Nephron (organoid): ENCODE measurements at regions not wholly inside any gene's neighbourhood (a gene's known extent, or its start where the extent isn't known, plus 50 kb on each side); places are given as distances from the start of the nearest gene placed in this dataset.

Experiments used
- H3K27ac Mint-ChIP-seq, 3 experiments: 2 replicates each; pipeline ENCODE4 v1.8.0; 2020; ENCODE audit warnings: mixed read lengths in 3 of 3, mild to moderate bottlenecking in 2 of 3, moderate library complexity in 1 of 3
- H3K27me3 Mint-ChIP-seq: 2 replicates; pipeline ENCODE4 v1.8.0; 2021; ENCODE audit warnings: low read depth, mild to moderate bottlenecking, moderate library complexity, mixed read lengths
- H3K36me3 Mint-ChIP-seq: 2 replicates; pipeline ENCODE4 v1.8.0; 2020; ENCODE audit warnings: low read depth, mixed read lengths
- H3K4me1 Mint-ChIP-seq: 2 replicates; pipeline ENCODE4 v1.8.0; 2020; ENCODE audit warnings: mixed read lengths
- H3K4me3 Mint-ChIP-seq, 3 experiments: 2 replicates each; pipeline ENCODE4 v1.8.0; 2020; ENCODE audit warnings: mild to moderate bottlenecking in 3 of 3, mixed read lengths in 3 of 3, moderate library complexity in 2 of 3
- H3K9me3 Mint-ChIP-seq: 2 replicates; pipeline ENCODE4 v1.8.0; 2020; ENCODE audit warnings: mixed read lengths
- TF ChIP-seq, protein P1 (sequence below), 3 experiments: fragments of 200-600 bp; sonication (generic); IDR thresholded peaks; one replicate each; pipeline ENCODE4 v1.5.0; 2021; ENCODE audit warnings: antibody characterized with exemption in 3 of 3; ENCODE audit not compliant: unreplicated experiment in 3 of 3

DNA sequence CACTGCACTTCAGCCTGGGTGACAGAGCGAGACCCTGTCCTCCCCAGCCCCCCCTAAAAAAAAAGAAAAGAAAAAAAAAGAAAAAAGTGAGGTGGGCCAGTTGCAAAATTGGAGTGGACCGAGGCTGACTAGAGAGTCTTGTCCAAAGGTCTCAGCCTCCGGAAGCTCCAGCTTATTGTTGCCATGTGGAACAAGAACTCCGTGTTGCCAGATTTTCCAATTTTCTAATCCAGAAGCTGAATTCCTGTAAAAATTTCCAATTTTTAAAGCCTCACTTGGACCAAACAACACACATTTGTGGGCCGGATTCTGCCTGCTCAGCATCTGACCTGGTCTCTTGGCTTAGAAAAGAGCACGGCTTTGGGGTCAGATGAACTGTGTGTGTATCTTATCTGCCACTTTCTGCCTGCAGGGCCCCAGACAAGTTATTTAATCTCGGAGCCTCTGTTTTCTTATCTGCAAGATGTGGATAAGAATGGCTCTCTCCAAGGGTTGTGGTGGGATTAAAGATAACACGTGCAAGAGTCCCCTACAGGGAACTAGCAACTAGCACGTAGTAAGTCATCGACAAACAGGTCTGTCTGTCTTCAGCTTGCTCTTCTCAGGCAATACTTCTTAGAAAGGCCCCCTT lies 73.7 kb upstream of the TLE3 start:
- Mint-ChIP-seq H3K27me3 (peaks cover 54% of the 10 kb centered on the region), H3K4me1 (peaks cover 18% of the 10 kb centered on the region), H3K36me3 (no peaks in the 10 kb centered on the region), H3K4me3 (no peak overlapping the region), H3K27ac (peak overlapping the region in 1 of 3 experiments; percentile 32), H3K9me3 (no peaks in the 10 kb centered on the region)
- TF ChIP-seq, protein P1, sequence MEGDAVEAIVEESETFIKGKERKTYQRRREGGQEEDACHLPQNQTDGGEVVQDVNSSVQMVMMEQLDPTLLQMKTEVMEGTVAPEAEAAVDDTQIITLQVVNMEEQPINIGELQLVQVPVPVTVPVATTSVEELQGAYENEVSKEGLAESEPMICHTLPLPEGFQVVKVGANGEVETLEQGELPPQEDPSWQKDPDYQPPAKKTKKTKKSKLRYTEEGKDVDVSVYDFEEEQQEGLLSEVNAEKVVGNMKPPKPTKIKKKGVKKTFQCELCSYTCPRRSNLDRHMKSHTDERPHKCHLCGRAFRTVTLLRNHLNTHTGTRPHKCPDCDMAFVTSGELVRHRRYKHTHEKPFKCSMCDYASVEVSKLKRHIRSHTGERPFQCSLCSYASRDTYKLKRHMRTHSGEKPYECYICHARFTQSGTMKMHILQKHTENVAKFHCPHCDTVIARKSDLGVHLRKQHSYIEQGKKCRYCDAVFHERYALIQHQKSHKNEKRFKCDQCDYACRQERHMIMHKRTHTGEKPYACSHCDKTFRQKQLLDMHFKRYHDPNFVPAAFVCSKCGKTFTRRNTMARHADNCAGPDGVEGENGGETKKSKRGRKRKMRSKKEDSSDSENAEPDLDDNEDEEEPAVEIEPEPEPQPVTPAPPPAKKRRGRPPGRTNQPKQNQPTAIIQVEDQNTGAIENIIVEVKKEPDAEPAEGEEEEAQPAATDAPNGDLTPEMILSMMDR (IDR thresholded peaks at IDR 0.05; ENCODE audit: unreplicated experiment in 3 of 3): no peak

DNA sequence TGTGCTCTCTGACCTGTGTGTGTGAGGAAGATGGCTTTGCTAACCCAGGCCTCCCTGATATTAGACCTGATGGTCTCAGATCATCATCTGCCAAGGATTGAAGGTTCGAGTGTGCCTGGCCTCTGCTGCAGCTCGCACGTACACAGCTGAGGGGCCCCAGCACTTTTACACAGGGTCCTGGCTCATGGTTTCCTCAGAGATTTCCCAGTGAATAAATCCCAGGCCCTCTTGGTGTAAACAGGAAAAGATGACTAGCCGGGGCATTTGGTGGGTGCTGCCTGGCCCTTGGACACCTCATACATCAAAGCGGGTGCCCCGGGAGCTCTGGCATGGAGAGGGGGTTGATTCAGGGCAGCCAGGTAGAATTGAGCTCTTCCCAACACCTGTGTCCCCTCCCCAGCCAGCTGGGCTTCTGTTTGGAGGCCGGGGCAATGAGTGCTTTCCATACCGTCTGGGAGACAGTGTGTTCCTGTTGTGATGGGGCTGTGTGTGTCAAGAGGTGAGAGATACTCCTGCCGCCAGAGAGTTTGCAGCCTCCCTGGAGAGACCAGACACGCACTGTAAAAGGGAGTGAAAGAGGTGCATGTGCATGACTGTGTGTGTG lies 72.5 kb upstream of the TLE3 start:
- Mint-ChIP-seq H3K27me3 (peaks cover 58% of the 10 kb centered on the region), H3K36me3 (no peaks in the 10 kb centered on the region), H3K4me1 (peaks cover 28% of the 10 kb centered on the region), H3K9me3 (no peaks in the 10 kb centered on the region), H3K4me3 (no peak overlapping the region), H3K27ac (no peak overlapping the region)
- TF ChIP-seq, protein P1 (IDR thresholded peaks at IDR 0.05; ENCODE audit: unreplicated experiment in 3 of 3): no peak

DNA sequence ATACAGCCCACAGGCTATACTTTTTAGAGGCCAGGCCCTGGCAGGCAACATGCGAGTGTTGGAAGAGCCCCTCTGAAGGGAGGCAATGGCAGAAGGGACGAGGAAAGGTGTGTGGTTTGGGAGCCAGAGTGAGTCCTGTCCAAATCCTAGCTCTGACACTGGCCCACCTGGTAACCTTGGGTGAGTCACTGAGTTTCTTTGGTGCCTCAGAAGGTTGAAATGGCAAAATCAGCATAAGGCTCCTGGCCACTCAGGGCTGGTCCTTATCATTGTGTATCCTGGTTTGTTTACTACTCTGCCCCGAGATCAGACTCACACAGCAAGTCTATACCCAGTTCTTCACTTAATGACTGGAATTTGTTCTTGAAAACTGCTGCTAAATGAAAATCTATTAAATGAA lies 71.4 kb upstream of the TLE3 start:
- H3K27me3 Mint-ChIP-seq: peaks cover 60% of the 10 kb centered on the region
- no peaks in the 10 kb centered on the region for H3K9me3 Mint-ChIP-seq
- H3K27ac Mint-ChIP-seq: no peak overlapping the region
- no peaks in the 10 kb centered on the region for H3K36me3 Mint-ChIP-seq
- H3K4me1 Mint-ChIP-seq: peaks cover 31% of the 10 kb centered on the region
- H3K4me3 Mint-ChIP-seq: no peak overlapping the region
- TF ChIP-seq, protein P1 (IDR thresholded peaks at IDR 0.05; ENCODE audit: unreplicated experiment in 3 of 3): no peak

DNA sequence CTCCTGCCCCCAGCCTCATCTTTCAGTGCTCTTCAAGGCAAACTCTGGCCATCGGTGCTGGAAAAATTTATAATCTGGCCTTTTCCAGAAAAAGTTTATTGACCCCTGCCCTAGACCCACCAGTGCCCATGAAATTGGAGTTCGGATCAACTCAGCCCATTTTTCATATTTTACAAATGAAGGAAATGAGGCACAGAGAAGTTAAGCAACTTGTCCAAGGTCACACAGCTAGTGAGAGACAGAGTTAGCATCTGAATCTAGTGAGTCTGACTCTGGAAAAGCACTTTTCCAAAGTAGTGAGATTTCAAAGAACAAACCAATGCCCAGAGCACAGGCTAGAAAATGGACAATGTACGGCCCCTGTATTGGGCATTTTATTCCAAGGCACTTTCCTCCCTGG lies 69.4 kb upstream of the TLE3 start:
- TF ChIP-seq, protein P1 (IDR thresholded peaks at IDR 0.05; ENCODE audit: unreplicated experiment in 3 of 3): no peak
- H3K4me3 Mint-ChIP-seq: no peak overlapping the region
- H3K9me3 Mint-ChIP-seq: no peaks in the 10 kb centered on the region
- no peaks in the 10 kb centered on the region for H3K36me3 Mint-ChIP-seq
- peaks cover 26% of the 10 kb centered on the region for H3K4me1 Mint-ChIP-seq
- H3K27me3 Mint-ChIP-seq: peaks cover 47% of the 10 kb centered on the region
- H3K27ac Mint-ChIP-seq: no peak overlapping the region

DNA sequence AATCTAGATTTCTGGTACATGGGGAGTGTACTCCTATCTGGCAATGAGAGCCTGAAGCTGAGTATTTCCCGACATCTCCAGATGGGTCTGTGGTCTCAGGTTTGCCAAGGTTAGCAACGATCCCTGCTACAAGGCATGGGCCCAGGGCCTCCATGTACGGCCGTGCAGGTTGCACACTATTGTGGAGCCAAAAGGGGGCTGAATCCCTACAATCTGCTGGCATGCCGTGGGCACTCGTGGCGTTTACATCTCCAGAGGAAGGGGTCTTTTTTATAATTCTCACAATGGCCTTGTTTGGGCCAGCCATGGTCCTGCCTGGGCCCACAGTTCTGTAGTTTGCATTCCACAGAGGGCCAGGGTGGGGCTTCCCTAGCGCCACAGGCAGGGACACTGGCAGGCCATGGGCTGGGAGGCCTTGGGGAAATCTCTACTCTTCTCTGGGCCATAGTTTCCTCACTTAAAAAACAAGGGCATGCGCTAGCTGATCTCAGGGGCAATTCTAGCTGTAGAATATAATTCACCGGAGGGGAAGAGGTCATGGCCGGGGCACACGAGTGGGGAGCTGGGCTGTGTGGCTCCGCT lies 68.9 kb upstream of the TLE3 start:
- peaks cover 28% of the 10 kb centered on the region for H3K4me1 Mint-ChIP-seq
- H3K27me3 Mint-ChIP-seq: peaks cover 51% of the 10 kb centered on the region
- H3K4me3 Mint-ChIP-seq: no peak overlapping the region
- no peak overlapping the region for H3K27ac Mint-ChIP-seq
- no peaks in the 10 kb centered on the region for H3K9me3 Mint-ChIP-seq
- H3K36me3 Mint-ChIP-seq: no peaks in the 10 kb centered on the region
- TF ChIP-seq, protein P1 (IDR thresholded peaks at IDR 0.05; ENCODE audit: unreplicated experiment in 3 of 3): no peak
